ENCODE measurements at regions not wholly inside any gene's neighbourhood (a gene's known extent, or its start where the extent isn't known, plus 50 kb on each side); places are given as distances from the start of the nearest gene placed in this dataset.
"Not testable (repeated sequence)": the region's sequence is repeated elsewhere in the genome, so short reads cannot be mapped to it uniquely, and the experiment has no call there.

- Mint-ChIP-seq H3K27me3 (peaks cover 21% of the 10 kb centered on the region), H3K4me1 (peaks cover 24% of the 10 kb centered on the region)
- H3K36me3 ChIP-seq (replicated peaks in 1 of 2; ENCODE audit: control extremely low read depth in 1 of 2, control insufficient read depth in 1 of 2, extremely low read depth in 1 of 2, insufficient read depth in 2 of 2, low read length in 1 of 2); ATAC-seq (ENCODE audit: low read depth); H3K27ac ChIP-seq (ENCODE audit: low read length in 2 of 2); H3K4me2 ChIP-seq (replicated peaks; ENCODE audit: low read depth, low read length, poor library complexity, severe bottlenecking); H3K27me3 ChIP-seq (replicated peaks in 1 of 4; ENCODE audit: control extremely low read depth in 1 of 4, control insufficient read depth in 3 of 4, insufficient read depth in 4 of 4, low read length in 3 of 4); H3K4me3 Mint-ChIP-seq; CTCF ChIA-PET; H3K4me3 ChIP-seq (ENCODE audit: control extremely low read depth in 1 of 5, extremely low read depth in 1 of 5, insufficient read depth in 1 of 5, low read depth in 2 of 5, low read length in 4 of 5); H3K27ac Mint-ChIP-seq; H2AFZ ChIP-seq (ENCODE audit: insufficient read depth, low read depth, low read length, poor library complexity, severe bottlenecking); H4K20me1 ChIP-seq (ENCODE audit: control insufficient read depth, insufficient read depth, low read length, poor library complexity, severe bottlenecking); H3K79me2 ChIP-seq (ENCODE audit: control insufficient read depth, insufficient read depth, low read length); H3K9me3 Mint-ChIP-seq (ENCODE audit: insufficient read depth); POLR2A ChIA-PET; DNase-seq; H3K9ac ChIP-seq (ENCODE audit: low read length): not testable (repeated sequence)
- intact Hi-C loops (cut with micrococcal nuclease), result loop anchor here (10.0 kb wide), 1 partner anchor 189 kb away; the partner anchor contains the start of gene FAM43A
- Histone ChIP-seq H3K4me1 (ENCODE audit: control insufficient read depth in 2 of 2, insufficient read depth in 2 of 2, low read length in 2 of 2) (peaks cover 12 to 20% of the 10 kb centered on the region in 2 donors), H3K9me3 (ENCODE audit: control extremely low read depth in 1 of 3, control insufficient read depth in 2 of 3, insufficient read depth in 1 of 3, low read length in 2 of 3) (peaks cover 0 to 10% (median 0%) of the 10 kb centered on the region in 3 donors)
- WGBS (ENCODE audit: insufficient coverage), result 100% methylated on average over 5 of the region's 10 CpGs
These were observed 187.8 kb downstream of the FAM43A start for GRCh38 chr3:194873474-194873873.

- intact Hi-C loops (cut with micrococcal nuclease), result loop anchor here (10.0 kb wide), 1 partner anchor 189 kb away; the partner anchor contains the start of gene FAM43A
- no peaks in the 10 kb centered on the region for H4K20me1 ChIP-seq (ENCODE audit: control insufficient read depth, insufficient read depth, low read length, poor library complexity, severe bottlenecking)
- no peak overlapping the region for H3K27ac Mint-ChIP-seq
- 60% methylated on average over 5 of the region's 5 CpGs for WGBS (ENCODE audit: insufficient coverage)
- no peaks in the 10 kb centered on the region for H3K36me3 ChIP-seq (replicated peaks in 1 of 2; ENCODE audit: control extremely low read depth in 1 of 2, control insufficient read depth in 1 of 2, extremely low read depth in 1 of 2, insufficient read depth in 2 of 2, low read length in 1 of 2)
- H3K9ac ChIP-seq (ENCODE audit: low read length), result no peak overlapping the region
- DNase-seq (no peak), ATAC-seq (ENCODE audit: low read depth) (no peak)
- no peak overlapping the region for H2AFZ ChIP-seq (ENCODE audit: insufficient read depth, low read depth, low read length, poor library complexity, severe bottlenecking)
- H3K4me3 Mint-ChIP-seq, result no peak overlapping the region
- H3K79me2 ChIP-seq (ENCODE audit: control insufficient read depth, insufficient read depth, low read length), result no peaks in the 10 kb centered on the region
- peaks cover 27% of the 10 kb centered on the region for H3K4me1 Mint-ChIP-seq
- no peaks in the 10 kb centered on the region for H3K9me3 Mint-ChIP-seq (ENCODE audit: insufficient read depth)
- POLR2A ChIA-PET, result no interaction called here
- H3K27ac ChIP-seq (ENCODE audit: low read length in 2 of 2), result no peak overlapping the region
- H3K4me2 ChIP-seq (replicated peaks; ENCODE audit: low read depth, low read length, poor library complexity, severe bottlenecking), result no peak overlapping the region
- CTCF ChIA-PET, result no interaction called here
- peaks cover 0 to 10% (median 0%) of the 10 kb centered on the region in 3 donors for H3K9me3 ChIP-seq (ENCODE audit: control extremely low read depth in 1 of 3, control insufficient read depth in 2 of 3, insufficient read depth in 1 of 3, low read length in 2 of 3)
- TF ChIP-seq EZH2 (IDR thresholded peaks at IDR 0.05; ENCODE audit: borderline replicate concordance, insufficient read depth, low read depth, low read length, poor library complexity, severe bottlenecking), result no peak
- no peak for TF ChIP-seq CTCF (IDR thresholded peaks at IDR 0.05)
- no peaks in the 10 kb centered on the region for H3K27me3 ChIP-seq (replicated peaks in 1 of 4; ENCODE audit: control extremely low read depth in 1 of 4, control insufficient read depth in 3 of 4, insufficient read depth in 4 of 4, low read length in 3 of 4)
- no peak overlapping the region for H3K4me3 ChIP-seq (ENCODE audit: control extremely low read depth in 1 of 5, extremely low read depth in 1 of 5, insufficient read depth in 1 of 5, low read depth in 2 of 5, low read length in 4 of 5)
- H3K4me1 ChIP-seq (ENCODE audit: control insufficient read depth in 2 of 2, insufficient read depth in 2 of 2, low read length in 2 of 2), result peaks cover 15 to 23% of the 10 kb centered on the region in 2 donors
- H3K27me3 Mint-ChIP-seq, result peaks cover 16% of the 10 kb centered on the region
These were observed 188.5 kb downstream of the FAM43A start for GRCh38 chr3:194874206-194874605.

Measured in B cell (primary cell).